ENCODE measurements at regions not wholly inside any gene's neighbourhood (a gene's known extent, or its start where the extent isn't known, plus 50 kb on each side); places are given as distances from the start of the nearest gene placed in this dataset.

DNA sequence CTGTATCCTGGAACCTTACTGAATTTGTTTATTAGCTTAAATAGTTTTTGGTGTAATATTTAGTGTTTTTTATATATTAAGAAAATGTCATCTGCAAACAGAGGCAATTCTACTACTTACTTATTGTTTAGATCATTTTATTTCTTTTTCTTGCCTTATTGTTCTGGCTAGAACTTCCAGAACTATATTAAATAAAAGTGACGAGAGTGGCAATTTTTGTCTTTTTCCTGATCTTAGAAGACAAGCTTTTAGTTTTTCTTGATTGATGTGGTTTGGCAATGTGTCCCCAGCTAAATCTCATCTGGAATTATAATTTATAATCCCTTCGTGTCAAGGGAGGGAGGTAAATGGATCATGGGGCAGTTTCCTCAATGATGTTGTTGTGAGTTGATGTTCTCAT, 857.8 kb downstream of the SLC6A15 start:
- TF ChIP-seq, protein P1, sequence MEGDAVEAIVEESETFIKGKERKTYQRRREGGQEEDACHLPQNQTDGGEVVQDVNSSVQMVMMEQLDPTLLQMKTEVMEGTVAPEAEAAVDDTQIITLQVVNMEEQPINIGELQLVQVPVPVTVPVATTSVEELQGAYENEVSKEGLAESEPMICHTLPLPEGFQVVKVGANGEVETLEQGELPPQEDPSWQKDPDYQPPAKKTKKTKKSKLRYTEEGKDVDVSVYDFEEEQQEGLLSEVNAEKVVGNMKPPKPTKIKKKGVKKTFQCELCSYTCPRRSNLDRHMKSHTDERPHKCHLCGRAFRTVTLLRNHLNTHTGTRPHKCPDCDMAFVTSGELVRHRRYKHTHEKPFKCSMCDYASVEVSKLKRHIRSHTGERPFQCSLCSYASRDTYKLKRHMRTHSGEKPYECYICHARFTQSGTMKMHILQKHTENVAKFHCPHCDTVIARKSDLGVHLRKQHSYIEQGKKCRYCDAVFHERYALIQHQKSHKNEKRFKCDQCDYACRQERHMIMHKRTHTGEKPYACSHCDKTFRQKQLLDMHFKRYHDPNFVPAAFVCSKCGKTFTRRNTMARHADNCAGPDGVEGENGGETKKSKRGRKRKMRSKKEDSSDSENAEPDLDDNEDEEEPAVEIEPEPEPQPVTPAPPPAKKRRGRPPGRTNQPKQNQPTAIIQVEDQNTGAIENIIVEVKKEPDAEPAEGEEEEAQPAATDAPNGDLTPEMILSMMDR (IDR thresholded peaks at IDR 0.05; ENCODE audit: low read length, missing control alignments), result no peak
- no peak for DNase-seq (ENCODE audit: low read depth)
- no peak overlapping the region for H3K4me3 ChIP-seq (replicated peaks; ENCODE audit: low read depth, low read length)

DNA sequence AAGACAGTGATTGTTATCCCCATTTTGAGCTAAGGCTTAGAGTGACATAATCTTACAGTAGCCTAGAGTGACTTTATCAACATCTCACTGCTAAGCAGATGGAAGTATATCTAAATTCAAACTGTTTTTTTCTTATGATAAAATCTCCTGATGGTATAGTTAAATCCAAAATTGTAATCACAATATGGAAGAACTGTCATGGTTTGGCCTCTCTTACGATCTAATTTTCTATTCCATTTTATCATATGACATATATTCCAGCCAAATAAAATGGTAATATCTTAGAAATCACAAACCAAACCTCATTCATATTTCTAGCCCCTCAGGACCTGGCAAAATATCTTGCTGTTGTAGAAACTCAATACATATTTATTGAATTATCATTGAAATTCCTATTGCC, 864.7 kb downstream of the SLC6A15 start:
- no peak for DNase-seq (ENCODE audit: low read depth)
- no peak overlapping the region for H3K4me3 ChIP-seq (replicated peaks; ENCODE audit: low read depth, low read length)
- TF ChIP-seq, protein P1 (IDR thresholded peaks at IDR 0.05; ENCODE audit: low read length, missing control alignments), result no peak

DNA sequence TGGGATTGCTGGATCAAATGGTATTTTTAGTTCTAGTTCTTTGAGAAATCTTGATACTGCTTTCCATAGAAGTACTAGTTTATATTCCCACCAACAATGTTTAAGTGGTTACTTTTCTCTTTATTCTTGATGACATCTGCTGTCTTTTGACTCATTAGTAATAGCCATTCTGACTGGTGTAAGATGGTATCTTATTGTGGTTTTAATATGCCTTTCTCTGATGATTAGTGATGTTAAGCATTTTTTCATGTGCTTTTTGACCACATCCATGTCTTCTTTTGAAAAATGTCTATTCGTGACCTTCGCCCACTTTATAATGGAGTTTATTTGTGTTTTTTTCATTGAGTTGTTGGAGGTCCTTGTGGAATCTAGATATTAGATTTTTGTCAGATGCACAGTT, 865.7 kb downstream of the SLC6A15 start:
- TF ChIP-seq, protein P1 (IDR thresholded peaks at IDR 0.05; ENCODE audit: low read length, missing control alignments), result no peak
- no peak for DNase-seq (ENCODE audit: low read depth)
- H3K4me3 ChIP-seq (replicated peaks; ENCODE audit: low read depth, low read length), result no peak overlapping the region

DNA sequence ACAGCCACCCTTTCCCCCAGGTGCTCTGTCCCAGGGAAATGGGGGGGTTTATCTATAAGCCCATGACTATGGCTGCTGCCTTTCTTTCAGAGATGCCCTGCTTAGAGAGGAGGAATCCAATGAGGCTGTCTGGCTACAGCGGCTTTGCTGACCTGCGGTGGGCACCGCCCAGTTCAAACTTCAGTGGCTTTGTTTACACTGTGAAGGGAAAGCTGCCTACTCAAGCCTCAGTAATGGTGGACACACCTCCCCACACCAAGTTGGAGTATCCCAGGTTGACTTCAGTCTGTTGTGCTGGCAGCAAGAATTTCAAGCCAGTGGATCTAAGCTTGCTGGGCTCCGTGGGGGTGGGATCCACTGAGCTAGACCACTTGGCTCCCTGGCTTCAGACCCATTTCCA, 869.2 kb downstream of the SLC6A15 start:
- TF ChIP-seq, protein P1 (IDR thresholded peaks at IDR 0.05; ENCODE audit: low read length, missing control alignments), result no peak
- no peak for DNase-seq (ENCODE audit: low read depth)
- no peak overlapping the region for H3K4me3 ChIP-seq (replicated peaks; ENCODE audit: low read depth, low read length)

DNA sequence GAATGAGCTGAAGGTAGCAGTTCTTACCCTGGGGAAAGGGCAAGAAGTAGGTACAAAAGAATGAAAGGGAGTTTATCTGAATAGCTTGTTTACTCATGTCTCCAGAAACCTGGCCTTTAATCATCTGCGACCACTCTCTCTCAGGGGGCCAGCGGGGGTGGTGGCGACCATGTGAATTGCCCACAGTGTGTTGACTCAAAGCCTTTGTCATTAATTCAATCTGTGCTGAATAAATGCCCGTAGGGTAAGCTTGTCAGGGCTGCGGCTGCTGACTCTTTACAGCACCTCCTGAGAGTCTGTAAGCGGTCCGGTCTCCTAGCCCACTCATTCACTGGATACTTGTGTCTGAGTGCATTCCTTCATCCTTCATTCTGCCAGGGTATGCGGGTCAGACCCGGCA, 874.4 kb downstream of the SLC6A15 start:
- TF ChIP-seq, protein P1 (IDR thresholded peaks at IDR 0.05; ENCODE audit: low read length, missing control alignments), result no peak
- H3K4me3 ChIP-seq (replicated peaks; ENCODE audit: low read depth, low read length), result no peak overlapping the region
- DNase-seq (ENCODE audit: low read depth), result no peak

DNA sequence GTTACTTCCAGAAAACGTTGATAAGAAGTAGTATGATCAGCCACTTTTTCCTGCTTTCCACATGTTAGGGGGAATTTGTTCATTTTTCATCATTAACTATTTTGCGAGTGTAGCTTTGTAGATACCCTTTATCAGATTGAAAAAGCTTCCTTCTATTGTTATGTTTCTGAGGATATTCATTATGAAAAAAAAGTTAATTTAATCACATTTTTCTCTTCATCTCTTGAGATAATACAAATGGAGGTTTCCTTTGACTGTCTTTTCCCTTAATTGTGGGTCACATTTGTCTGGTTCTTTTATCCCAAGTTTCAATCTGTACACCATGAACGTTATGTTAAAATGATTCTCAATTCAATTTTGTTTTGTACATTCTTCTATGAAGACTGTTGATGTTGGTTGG, 875.7 kb downstream of the SLC6A15 start:
- DNase-seq (ENCODE audit: low read depth), result no peak
- no peak overlapping the region for H3K4me3 ChIP-seq (replicated peaks; ENCODE audit: low read depth, low read length)
- TF ChIP-seq, protein P1 (IDR thresholded peaks at IDR 0.05; ENCODE audit: low read length, missing control alignments), result no peak

DNA sequence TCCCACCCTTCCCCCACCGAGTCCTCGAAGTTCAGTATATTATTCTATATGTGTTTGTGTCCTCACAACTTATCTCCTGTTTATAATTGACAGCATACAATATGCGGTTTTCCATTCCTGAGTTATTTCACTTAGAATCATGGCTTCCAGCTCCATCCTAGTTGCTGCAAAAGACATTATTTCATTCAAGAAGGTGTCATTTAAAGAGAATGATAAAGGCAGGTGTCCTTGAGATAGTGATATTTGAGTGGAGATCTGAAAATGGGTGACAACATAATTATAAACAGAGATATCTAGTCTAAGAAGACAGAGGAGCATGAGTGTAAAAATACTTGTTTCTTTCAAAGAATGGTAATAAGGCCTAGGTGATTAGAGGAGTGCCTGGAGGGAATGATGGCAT, 876.8 kb downstream of the SLC6A15 start:
- DNase-seq (ENCODE audit: low read depth), result no peak
- TF ChIP-seq, protein P1 (IDR thresholded peaks at IDR 0.05; ENCODE audit: low read length, missing control alignments), result no peak

More for the DNA sequence above, 876.8 kb downstream of the SLC6A15 start:
- no peak overlapping the region for H3K4me3 ChIP-seq (replicated peaks; ENCODE audit: low read depth, low read length)
